ENCODE measurements at regions not wholly inside any gene's neighbourhood (a gene's known extent, or its start where the extent isn't known, plus 50 kb on each side); places are given as distances from the start of the nearest gene placed in this dataset.

DNA sequence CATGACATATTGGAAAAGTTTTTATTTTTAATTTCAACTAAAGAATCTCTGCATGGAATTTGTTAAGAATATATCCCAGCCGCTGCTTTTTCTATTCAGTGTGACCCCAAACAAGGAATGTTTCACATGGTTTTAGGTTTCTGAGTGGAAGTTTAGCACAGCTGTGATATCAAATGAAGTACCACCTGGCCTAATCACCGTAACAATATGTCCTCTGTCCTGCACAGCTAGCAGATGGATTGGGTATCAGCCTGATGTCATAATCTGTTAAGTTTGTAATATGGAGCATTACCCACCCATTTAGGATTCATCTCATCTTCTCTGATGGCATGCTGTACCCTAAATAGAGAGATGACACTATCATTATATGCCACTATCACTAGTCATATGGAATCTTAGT is 963.7 kb upstream of the ADGRL2 start:
- no peaks in the 10 kb centered on the region for H3K79me1 ChIP-seq (replicated peaks; ENCODE audit: low read length, poor library complexity, severe bottlenecking)
- H3K18ac ChIP-seq (ENCODE audit: low read depth in 1 of 2, low read length in 2 of 2) = no peak overlapping the region
- no peak overlapping the region for H3K23ac ChIP-seq (ENCODE audit: low read length in 2 of 2)
- no peak overlapping the region for H4K8ac ChIP-seq (ENCODE audit: low read length)
- H3K4ac ChIP-seq (ENCODE audit: low read depth in 1 of 2, low read length in 2 of 2) = no peak overlapping the region
- H3K4me2 ChIP-seq (ENCODE audit: low read length, poor library complexity, severe bottlenecking) = no peak overlapping the region
- no peak overlapping the region for H2BK5ac ChIP-seq (ENCODE audit: low read depth, low read length, poor library complexity, severe bottlenecking)
- no peak overlapping the region for H3K14ac ChIP-seq (ENCODE audit: low read length in 2 of 2)
- H3K36me3 ChIP-seq (ENCODE audit: control insufficient read depth in 1 of 2, insufficient read depth in 2 of 2, low read depth in 1 of 2, low read length in 2 of 2) = no peaks in the 10 kb centered on the region
- no peaks in the 10 kb centered on the region for H3K4me1 ChIP-seq (ENCODE audit: control insufficient read depth, insufficient read depth, low read depth, low read length)
- no peak for DNase-seq
- no peak overlapping the region for H3K4me3 ChIP-seq (ENCODE audit: insufficient read depth in 1 of 2, low read depth in 1 of 2, low read length in 2 of 2)
- H3K9me3 ChIP-seq (ENCODE audit: control insufficient read depth, low read length) = no peaks in the 10 kb centered on the region
- no peak overlapping the region for H3K9ac ChIP-seq (ENCODE audit: low read length)
- H2BK12ac ChIP-seq (ENCODE audit: low read length in 2 of 2) = no peak overlapping the region
- H2AK5ac ChIP-seq (ENCODE audit: low read length, severe bottlenecking) = no peak overlapping the region
- no peak overlapping the region for H2BK15ac ChIP-seq (ENCODE audit: low read depth, poor library complexity, severe bottlenecking)
- no peak overlapping the region for H2BK120ac ChIP-seq (ENCODE audit: low read depth, low read length)
- H3K27me3 ChIP-seq (ENCODE audit: control insufficient read depth in 1 of 2, insufficient read depth in 1 of 2, low read length in 2 of 2) = no peaks in the 10 kb centered on the region
- H4K91ac ChIP-seq (ENCODE audit: low read length) = no peak overlapping the region
- H3K27ac ChIP-seq (ENCODE audit: low read length, poor library complexity, severe bottlenecking) = no peak overlapping the region
- WGBS = 100% methylated on average over 2 of the region's 2 CpGs
- no peak overlapping the region for H2AFZ ChIP-seq (ENCODE audit: low read depth, low read length)

DNA sequence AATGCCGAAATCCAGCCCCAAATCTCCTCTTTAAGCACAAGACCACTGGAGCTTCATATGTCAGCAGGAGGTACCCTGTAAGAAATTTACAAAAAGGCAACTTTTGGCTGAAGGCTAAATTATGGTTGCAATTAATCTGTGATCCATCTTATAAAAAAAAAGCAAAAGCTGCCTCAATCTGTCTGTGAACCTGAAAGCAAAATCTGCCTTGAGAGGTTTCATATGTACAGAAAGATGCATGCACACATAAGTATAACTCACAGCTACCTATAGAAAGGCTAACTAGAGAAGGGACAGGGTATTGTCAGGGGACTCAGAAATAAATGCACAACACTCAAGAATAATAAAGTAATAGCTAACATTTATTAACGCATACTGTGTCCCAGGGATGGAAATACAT is 964.2 kb upstream of the ADGRL2 start:
- H3K4ac ChIP-seq (ENCODE audit: low read depth in 1 of 2, low read length in 2 of 2) = no peak overlapping the region
- H3K14ac ChIP-seq (ENCODE audit: low read length in 2 of 2) = no peak overlapping the region
- no peak overlapping the region for H3K4me2 ChIP-seq (ENCODE audit: low read length, poor library complexity, severe bottlenecking)
- H3K18ac ChIP-seq (ENCODE audit: low read depth in 1 of 2, low read length in 2 of 2) = no peak overlapping the region
- H2BK5ac ChIP-seq (ENCODE audit: low read depth, low read length, poor library complexity, severe bottlenecking) = no peak overlapping the region
- H2AFZ ChIP-seq (ENCODE audit: low read depth, low read length) = no peak overlapping the region
- H2BK120ac ChIP-seq (ENCODE audit: low read depth, low read length) = no peak overlapping the region
- no peak overlapping the region for H3K9ac ChIP-seq (ENCODE audit: low read length)
- H2BK15ac ChIP-seq (ENCODE audit: low read depth, poor library complexity, severe bottlenecking) = no peak overlapping the region
- H3K9me3 ChIP-seq (ENCODE audit: control insufficient read depth, low read length) = no peaks in the 10 kb centered on the region
- H4K91ac ChIP-seq (ENCODE audit: low read length) = no peak overlapping the region
- H3K23ac ChIP-seq (ENCODE audit: low read length in 2 of 2) = no peak overlapping the region
- H3K4me3 ChIP-seq (ENCODE audit: insufficient read depth in 1 of 2, low read depth in 1 of 2, low read length in 2 of 2) = no peak overlapping the region
- H4K8ac ChIP-seq (ENCODE audit: low read length) = no peak overlapping the region
- no peak overlapping the region for H3K27ac ChIP-seq (ENCODE audit: low read length, poor library complexity, severe bottlenecking)
- H3K4me1 ChIP-seq (ENCODE audit: control insufficient read depth, insufficient read depth, low read depth, low read length) = no peaks in the 10 kb centered on the region
- no peaks in the 10 kb centered on the region for H3K36me3 ChIP-seq (ENCODE audit: control insufficient read depth in 1 of 2, insufficient read depth in 2 of 2, low read depth in 1 of 2, low read length in 2 of 2)
- 100% methylated on average over 1 of the region's 2 CpGs for WGBS
- H3K79me1 ChIP-seq (replicated peaks; ENCODE audit: low read length, poor library complexity, severe bottlenecking) = no peaks in the 10 kb centered on the region
- DNase-seq = no peak
- no peak overlapping the region for H2BK12ac ChIP-seq (ENCODE audit: low read length in 2 of 2)
- H2AK5ac ChIP-seq (ENCODE audit: low read length, severe bottlenecking) = no peak overlapping the region
- H3K27me3 ChIP-seq (ENCODE audit: control insufficient read depth in 1 of 2, insufficient read depth in 1 of 2, low read length in 2 of 2) = no peaks in the 10 kb centered on the region

DNA sequence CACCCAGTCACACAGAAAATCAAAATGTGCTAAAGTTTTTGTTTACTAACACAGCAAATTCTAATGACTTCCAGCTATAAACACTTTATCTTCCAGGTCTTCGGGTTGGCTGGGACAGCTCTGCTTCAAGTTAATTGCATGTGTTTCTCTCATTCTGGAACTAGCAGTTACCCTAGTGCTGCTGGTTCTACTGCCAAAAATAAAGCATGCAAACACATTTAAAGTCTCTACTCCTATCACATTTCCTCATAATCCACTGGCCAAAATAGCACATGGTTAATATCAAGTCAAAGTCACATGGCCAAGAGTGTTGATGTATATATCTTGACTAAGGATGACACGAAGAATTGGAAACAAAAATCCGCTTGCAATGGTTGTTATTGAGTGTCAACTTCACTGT is 973.1 kb upstream of the ADGRL2 start:
- no peak overlapping the region for H3K9ac ChIP-seq (ENCODE audit: low read length)
- H2BK5ac ChIP-seq (ENCODE audit: low read depth, low read length, poor library complexity, severe bottlenecking) = no peak overlapping the region
- WGBS = 57% methylated on average over 3 of the region's 3 CpGs
- no peak overlapping the region for H4K91ac ChIP-seq (ENCODE audit: low read length)
- H3K18ac ChIP-seq (ENCODE audit: low read depth in 1 of 2, low read length in 2 of 2) = no peak overlapping the region
- H3K9me3 ChIP-seq (ENCODE audit: control insufficient read depth, low read length) = no peaks in the 10 kb centered on the region
- no peak overlapping the region for H2AK5ac ChIP-seq (ENCODE audit: low read length, severe bottlenecking)
- peak; percentile 6 for DNase-seq
- no peak overlapping the region for H3K4ac ChIP-seq (ENCODE audit: low read depth in 1 of 2, low read length in 2 of 2)
- H3K14ac ChIP-seq (ENCODE audit: low read length in 2 of 2) = no peak overlapping the region
- no peak overlapping the region for H2BK120ac ChIP-seq (ENCODE audit: low read depth, low read length)
- H3K23ac ChIP-seq (ENCODE audit: low read length in 2 of 2) = no peak overlapping the region
- H3K79me1 ChIP-seq (replicated peaks; ENCODE audit: low read length, poor library complexity, severe bottlenecking) = no peaks in the 10 kb centered on the region
- H2AFZ ChIP-seq (ENCODE audit: low read depth, low read length) = no peak overlapping the region
- H4K8ac ChIP-seq (ENCODE audit: low read length) = no peak overlapping the region
- no peaks in the 10 kb centered on the region for H3K4me1 ChIP-seq (ENCODE audit: control insufficient read depth, insufficient read depth, low read depth, low read length)
- no peak overlapping the region for H3K4me2 ChIP-seq (ENCODE audit: low read length, poor library complexity, severe bottlenecking)
- no peak overlapping the region for H2BK12ac ChIP-seq (ENCODE audit: low read length in 2 of 2)
- no peak overlapping the region for H2BK15ac ChIP-seq (ENCODE audit: low read depth, poor library complexity, severe bottlenecking)
- no peaks in the 10 kb centered on the region for H3K27me3 ChIP-seq (ENCODE audit: control insufficient read depth in 1 of 2, insufficient read depth in 1 of 2, low read length in 2 of 2)
- no peak overlapping the region for H3K4me3 ChIP-seq (ENCODE audit: insufficient read depth in 1 of 2, low read depth in 1 of 2, low read length in 2 of 2)
- H3K27ac ChIP-seq (ENCODE audit: low read length, poor library complexity, severe bottlenecking) = no peak overlapping the region
- H3K36me3 ChIP-seq (ENCODE audit: control insufficient read depth in 1 of 2, insufficient read depth in 2 of 2, low read depth in 1 of 2, low read length in 2 of 2) = no peaks in the 10 kb centered on the region

DNA sequence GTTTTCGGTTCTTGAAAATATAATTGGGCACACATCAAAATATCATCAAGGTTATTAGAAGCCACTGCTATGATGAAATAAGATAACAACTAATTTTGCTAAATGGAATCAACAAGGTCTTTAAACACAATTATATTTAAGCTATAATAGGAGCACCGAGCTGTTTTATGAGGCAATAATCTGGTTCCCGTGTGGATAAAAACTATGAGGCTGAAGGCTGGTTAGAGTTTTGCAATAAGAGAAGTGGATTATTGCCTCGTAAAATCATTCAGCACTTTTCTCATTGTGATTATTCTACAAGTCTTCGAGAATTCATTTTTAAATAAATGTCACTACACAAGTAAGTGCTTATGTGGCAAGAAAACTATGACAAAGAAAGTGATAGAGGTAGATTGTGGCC is 975.7 kb upstream of the ADGRL2 start:
- no peaks in the 10 kb centered on the region for H3K27me3 ChIP-seq (ENCODE audit: control insufficient read depth in 1 of 2, insufficient read depth in 1 of 2, low read length in 2 of 2)
- no peak overlapping the region for H4K8ac ChIP-seq (ENCODE audit: low read length)
- no peaks in the 10 kb centered on the region for H3K36me3 ChIP-seq (ENCODE audit: control insufficient read depth in 1 of 2, insufficient read depth in 2 of 2, low read depth in 1 of 2, low read length in 2 of 2)
- H4K91ac ChIP-seq (ENCODE audit: low read length) = no peak overlapping the region
- H3K4me2 ChIP-seq (ENCODE audit: low read length, poor library complexity, severe bottlenecking) = no peak overlapping the region
- H3K4ac ChIP-seq (ENCODE audit: low read depth in 1 of 2, low read length in 2 of 2) = no peak overlapping the region
- DNase-seq = no peak
- no peak overlapping the region for H3K23ac ChIP-seq (ENCODE audit: low read length in 2 of 2)
- no peak overlapping the region for H2BK5ac ChIP-seq (ENCODE audit: low read depth, low read length, poor library complexity, severe bottlenecking)
- WGBS = 50% methylated on average over 2 of the region's 5 CpGs
- H3K27ac ChIP-seq (ENCODE audit: low read length, poor library complexity, severe bottlenecking) = no peak overlapping the region
- H3K18ac ChIP-seq (ENCODE audit: low read depth in 1 of 2, low read length in 2 of 2) = no peak overlapping the region
- no peak overlapping the region for H3K4me3 ChIP-seq (ENCODE audit: insufficient read depth in 1 of 2, low read depth in 1 of 2, low read length in 2 of 2)
- no peak overlapping the region for H3K9ac ChIP-seq (ENCODE audit: low read length)
- H2BK15ac ChIP-seq (ENCODE audit: low read depth, poor library complexity, severe bottlenecking) = no peak overlapping the region
- no peak overlapping the region for H2BK120ac ChIP-seq (ENCODE audit: low read depth, low read length)
- no peak overlapping the region for H2BK12ac ChIP-seq (ENCODE audit: low read length in 2 of 2)
- no peak overlapping the region for H2AFZ ChIP-seq (ENCODE audit: low read depth, low read length)
- no peak overlapping the region for H3K14ac ChIP-seq (ENCODE audit: low read length in 2 of 2)
- no peaks in the 10 kb centered on the region for H3K79me1 ChIP-seq (replicated peaks; ENCODE audit: low read length, poor library complexity, severe bottlenecking)
- H2AK5ac ChIP-seq (ENCODE audit: low read length, severe bottlenecking) = no peak overlapping the region
- H3K9me3 ChIP-seq (ENCODE audit: control insufficient read depth, low read length) = no peaks in the 10 kb centered on the region
- no peaks in the 10 kb centered on the region for H3K4me1 ChIP-seq (ENCODE audit: control insufficient read depth, insufficient read depth, low read depth, low read length)

Data from mesenchymal stem cell (in vitro differentiated cells and primary cell).